ENCODE measurements at regions not wholly inside any gene's neighbourhood (a gene's known extent, or its start where the extent isn't known, plus 50 kb on each side); places are given as distances from the start of the nearest gene placed in this dataset.

GRCh38 chr2:35468245-35468644, 887.3 kb upstream of the CRIM1 start:
- no peaks in the 10 kb centered on the region for H3K27me3 ChIP-seq (ENCODE audit: control insufficient read depth in 4 of 4, insufficient read depth in 4 of 4, low read length in 3 of 4)
- H3K4me1 ChIP-seq (ENCODE audit: control insufficient read depth in 4 of 4, insufficient read depth in 4 of 4, low read length in 3 of 4): no peaks in the 10 kb centered on the region
- TF ChIP-seq RXRA (IDR thresholded peaks at IDR 0.05) (no peak), HNF4A (conservative IDR thresholded peaks at IDR 0.05) (no peak), REST (IDR thresholded peaks at IDR 0.05) (no peak), JUND (IDR thresholded peaks at IDR 0.05) (no peak), NR2F2 (IDR thresholded peaks at IDR 0.05) (no peak), TAF1 (conservative IDR thresholded peaks at IDR 0.05) (no peak), SP1 (IDR thresholded peaks at IDR 0.05) (no peak), MAX (IDR thresholded peaks at IDR 0.05) (no peak), YY1 (IDR thresholded peaks at IDR 0.05) (no peak), HNF4G (IDR thresholded peaks at IDR 0.05) (no peak), EGR1 (IDR thresholded peaks at IDR 0.05; ENCODE audit: low read depth in 2 of 2) (no peak)
- no peak overlapping the region for H3K9ac ChIP-seq (ENCODE audit: low read depth in 1 of 2, low read length in 2 of 2)
- DNase-seq (ENCODE audit: low spot score): no peak
- H3K9me3 ChIP-seq (ENCODE audit: control insufficient read depth in 4 of 4, low read length in 3 of 4): no peaks in the 10 kb centered on the region
- no peaks in the 10 kb centered on the region for H3K36me3 ChIP-seq (ENCODE audit: control insufficient read depth in 4 of 4, insufficient read depth in 3 of 4, low read depth in 1 of 4, low read length in 3 of 4)
- no peak overlapping the region for H3K27ac ChIP-seq (ENCODE audit: low read depth in 1 of 2, low read length in 2 of 2)
- H3K4me3 ChIP-seq (ENCODE audit: low read depth in 1 of 3, low read length in 3 of 3): no peak overlapping the region
- WGBS: 45% methylated on average over 3 of the region's 3 CpGs

- no peak for TF ChIP-seq EGR1 (IDR thresholded peaks at IDR 0.05; ENCODE audit: low read depth in 2 of 2)
- no peak for TF ChIP-seq RAD21 (IDR thresholded peaks at IDR 0.05)
- TF ChIP-seq MAX (IDR thresholded peaks at IDR 0.05): no peak
- no peak for TF ChIP-seq ZBTB33 (IDR thresholded peaks at IDR 0.05)
- DNase-seq (ENCODE audit: low spot score): no peak
- Histone ChIP-seq H3K9me3 (ENCODE audit: control insufficient read depth in 4 of 4, low read length in 3 of 4) (no peaks in the 10 kb centered on the region), H3K27me3 (ENCODE audit: control insufficient read depth in 4 of 4, insufficient read depth in 4 of 4, low read length in 3 of 4) (no peaks in the 10 kb centered on the region), H3K36me3 (ENCODE audit: control insufficient read depth in 4 of 4, insufficient read depth in 3 of 4, low read depth in 1 of 4, low read length in 3 of 4) (no peaks in the 10 kb centered on the region), H3K9ac (ENCODE audit: low read depth in 1 of 2, low read length in 2 of 2) (no peak overlapping the region), H3K4me1 (ENCODE audit: control insufficient read depth in 4 of 4, insufficient read depth in 4 of 4, low read length in 3 of 4) (no peaks in the 10 kb centered on the region), H3K27ac (ENCODE audit: low read depth in 1 of 2, low read length in 2 of 2) (no peak overlapping the region), H3K4me3 (ENCODE audit: low read depth in 1 of 3, low read length in 3 of 3) (no peak overlapping the region)
- WGBS: 69% methylated on average over 6 of the region's 6 CpGs
Observed at GRCh38 chr2:35463805-35464596, 891.6 kb upstream of the CRIM1 start.
